A673 (cell line): ENCODE measurements at regions not wholly inside any gene's neighbourhood (a gene's known extent, or its start where the extent isn't known, plus 50 kb on each side); places are given as distances from the start of the nearest gene placed in this dataset.

Source experiments
- EZH2 ChIP-seq: fragments of 200-600 bp; sonication (generic); IDR thresholded peaks from 2 replicates; pipeline ENCODE4 v1.6.1; 2017; ENCODE audit warnings: borderline replicate concordance, low read depth, mild to moderate bottlenecking, mixed read lengths, antibody characterized with exemption, low read length; ENCODE audit not compliant: poor library complexity, severe bottlenecking
- TF ChIP-seq, protein P1 (sequence below): fragments of 300-800, 200-600 bp; sonication (generic); conservative IDR thresholded peaks from 2 replicates; pipeline ENCODE4 v1.5.1; 2017; ENCODE audit warnings: low read depth, mild to moderate bottlenecking, antibody characterized with exemption, low read length, moderate library complexity, mixed read lengths

DNA sequence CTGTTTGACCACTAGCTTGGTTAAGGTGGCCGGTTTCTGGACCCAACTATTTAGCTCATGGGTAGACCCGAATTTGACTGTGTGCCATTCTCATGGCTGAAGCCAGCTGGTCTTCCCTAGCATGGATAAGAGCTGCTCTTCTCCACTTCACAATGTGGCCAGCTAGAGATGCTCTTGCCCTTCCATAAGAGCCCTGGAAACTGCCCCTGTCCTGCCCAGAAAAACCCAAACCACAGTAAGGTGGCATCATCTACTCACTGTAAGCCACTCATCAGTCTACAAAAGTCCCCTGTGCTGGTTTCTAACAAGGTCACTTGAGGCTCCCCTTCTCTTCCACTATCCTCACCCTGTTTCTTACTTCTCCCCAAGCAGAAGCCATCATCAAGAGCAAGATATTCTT lies 165.1 kb downstream of the HS3ST2 start:
- no peak for TF ChIP-seq EZH2
- TF ChIP-seq, protein P1, sequence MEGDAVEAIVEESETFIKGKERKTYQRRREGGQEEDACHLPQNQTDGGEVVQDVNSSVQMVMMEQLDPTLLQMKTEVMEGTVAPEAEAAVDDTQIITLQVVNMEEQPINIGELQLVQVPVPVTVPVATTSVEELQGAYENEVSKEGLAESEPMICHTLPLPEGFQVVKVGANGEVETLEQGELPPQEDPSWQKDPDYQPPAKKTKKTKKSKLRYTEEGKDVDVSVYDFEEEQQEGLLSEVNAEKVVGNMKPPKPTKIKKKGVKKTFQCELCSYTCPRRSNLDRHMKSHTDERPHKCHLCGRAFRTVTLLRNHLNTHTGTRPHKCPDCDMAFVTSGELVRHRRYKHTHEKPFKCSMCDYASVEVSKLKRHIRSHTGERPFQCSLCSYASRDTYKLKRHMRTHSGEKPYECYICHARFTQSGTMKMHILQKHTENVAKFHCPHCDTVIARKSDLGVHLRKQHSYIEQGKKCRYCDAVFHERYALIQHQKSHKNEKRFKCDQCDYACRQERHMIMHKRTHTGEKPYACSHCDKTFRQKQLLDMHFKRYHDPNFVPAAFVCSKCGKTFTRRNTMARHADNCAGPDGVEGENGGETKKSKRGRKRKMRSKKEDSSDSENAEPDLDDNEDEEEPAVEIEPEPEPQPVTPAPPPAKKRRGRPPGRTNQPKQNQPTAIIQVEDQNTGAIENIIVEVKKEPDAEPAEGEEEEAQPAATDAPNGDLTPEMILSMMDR = 0 out of 2 replicates have a peak, but pooled peaks have one; percentile 13
